GM19351 (cell line): ENCODE measurements at regions not wholly inside any gene's neighbourhood (a gene's known extent, or its start where the extent isn't known, plus 50 kb on each side); places are given as distances from the start of the nearest gene placed in this dataset.

ENCODE experiments used
- ATAC-seq: cut with Tn5 transposase; IDR thresholded peaks from one replicate; pipeline ENCODE4 v1.9.1; 2021; ENCODE audit warnings: mild to moderate bottlenecking, moderate library complexity; ENCODE audit not compliant: unreplicated experiment

- no peak for ATAC-seq
Measured at GRCh38 chr17:413706-414380, 61.2 kb upstream of the RPH3AL start.

DNA sequence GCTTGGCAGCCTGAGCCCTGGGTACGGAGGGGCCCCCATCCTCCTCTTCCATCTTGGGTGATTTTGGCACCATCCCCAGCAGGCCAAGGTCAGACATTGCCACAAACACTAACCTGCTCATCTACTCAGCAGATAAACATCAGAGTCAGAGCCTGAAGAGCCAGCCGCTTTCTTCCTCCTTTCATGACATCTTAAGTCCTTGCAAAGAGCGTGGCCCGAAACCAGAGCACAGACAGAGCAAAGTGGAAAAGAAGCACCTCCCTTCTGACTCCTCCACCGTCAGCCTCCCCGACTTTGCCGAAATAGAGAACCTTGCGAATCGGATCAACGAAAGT is 60.4 kb upstream of the RPH3AL start:
- no peak for ATAC-seq

GRCh38 chr17:412211-413015 is 59.8 kb upstream of the RPH3AL start:
- no peak for ATAC-seq

GRCh38 chr17:411421-412120 is 59.0 kb upstream of the RPH3AL start:
- ATAC-seq = no peak

DNA sequence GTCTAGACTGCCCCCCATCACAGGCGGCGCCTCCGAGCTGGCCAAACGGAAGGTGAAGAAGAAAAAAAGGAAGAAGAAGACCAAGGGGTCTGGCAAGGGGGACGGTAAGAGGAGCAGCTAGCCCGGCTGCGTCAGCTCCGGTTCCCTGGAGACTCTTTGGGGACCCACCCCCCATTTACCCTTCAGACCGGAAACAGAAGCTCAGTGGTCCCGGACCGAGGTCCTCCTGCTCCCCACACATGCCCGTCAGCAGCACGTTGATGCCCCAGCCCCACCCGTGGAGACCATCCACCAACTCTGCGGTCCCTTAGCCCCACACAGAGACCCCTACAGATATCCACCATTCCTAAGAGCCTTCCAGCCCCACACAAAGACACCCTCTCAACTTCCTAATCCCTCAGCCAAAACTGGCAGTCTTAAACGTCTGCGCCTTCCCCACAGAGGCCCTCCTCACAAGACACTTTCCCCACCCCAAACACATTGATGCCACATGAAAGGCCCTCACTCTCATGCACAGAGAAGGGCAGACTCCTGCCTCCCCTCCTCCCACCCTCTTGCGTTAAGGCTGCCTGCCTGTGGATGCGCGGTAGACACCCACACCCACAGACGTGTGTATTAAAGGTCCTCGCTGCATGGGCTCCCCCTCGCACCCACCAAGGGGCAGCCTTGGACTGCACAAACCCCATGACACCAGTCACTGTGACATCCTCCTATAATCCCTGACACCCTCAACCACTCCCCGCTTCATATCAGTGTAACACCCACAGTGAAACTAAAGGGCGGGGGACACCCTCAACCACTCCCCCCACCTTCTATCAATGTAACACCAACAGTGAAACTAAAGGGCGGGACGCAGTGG is 58.2 kb upstream of the RPH3AL start:
- no peak for ATAC-seq

GRCh38 chr17:409848-410542 is 57.4 kb upstream of the RPH3AL start:
- ATAC-seq = peak; percentile 73

DNA sequence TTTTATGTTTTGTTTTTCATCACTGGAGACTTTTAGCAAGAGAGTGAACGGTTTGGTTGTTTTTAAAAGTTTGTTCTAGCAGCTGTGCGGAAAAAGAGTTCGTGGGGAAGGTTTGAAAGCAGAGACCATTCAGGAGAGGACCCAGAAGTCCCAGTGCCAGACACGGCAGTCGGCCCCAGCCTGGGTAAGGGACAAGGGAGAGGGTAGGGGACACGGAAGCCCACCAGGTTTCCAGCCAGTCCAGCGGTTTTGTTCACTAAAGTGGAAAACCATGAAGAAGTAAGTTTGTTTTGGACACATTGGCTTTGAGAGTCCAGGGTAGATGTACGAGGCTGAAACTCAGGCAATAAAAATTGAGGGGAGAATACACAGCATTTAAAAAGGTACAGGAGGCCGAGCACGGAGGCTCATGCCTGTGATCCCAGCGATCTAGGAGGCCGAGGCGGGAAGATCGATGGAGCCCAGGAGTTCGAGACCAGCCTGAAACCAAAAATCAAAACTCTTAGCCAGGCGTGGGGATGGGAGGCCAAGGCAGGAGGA is 56.8 kb upstream of the RPH3AL start:
- no peak for ATAC-seq

DNA sequence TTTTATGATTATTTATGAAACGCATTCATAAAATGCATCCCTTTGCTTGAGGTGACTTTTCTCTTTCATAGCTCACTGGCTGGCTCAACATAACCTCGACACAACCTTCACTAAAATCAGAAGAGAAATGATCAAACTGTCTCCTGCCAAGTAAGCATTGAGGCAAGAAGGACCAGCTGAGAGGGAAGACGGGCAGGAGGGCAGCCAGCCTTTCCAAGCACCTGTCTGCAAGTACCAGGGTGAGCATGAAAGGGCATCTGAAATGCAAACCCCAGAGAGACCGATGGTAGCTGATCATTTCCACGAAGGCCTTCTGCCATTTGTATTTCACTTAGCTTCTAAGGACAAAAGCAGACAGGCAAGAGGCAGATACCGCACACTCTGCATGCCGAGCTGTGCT is 52.1 kb upstream of the RPH3AL start:
- ATAC-seq = no peak
